LNCAP (cell line): ENCODE measurements at regions not wholly inside any gene's neighbourhood (a gene's known extent, or its start where the extent isn't known, plus 50 kb on each side); places are given as distances from the start of the nearest gene placed in this dataset.

Experiments used
- TF ChIP-seq, protein P1 (sequence below): fragments of 450-650 bp; IDR thresholded peaks from 2 replicates; pipeline ENCODE4 v1.5.1; 2017; ENCODE audit warnings: mild to moderate bottlenecking

DNA sequence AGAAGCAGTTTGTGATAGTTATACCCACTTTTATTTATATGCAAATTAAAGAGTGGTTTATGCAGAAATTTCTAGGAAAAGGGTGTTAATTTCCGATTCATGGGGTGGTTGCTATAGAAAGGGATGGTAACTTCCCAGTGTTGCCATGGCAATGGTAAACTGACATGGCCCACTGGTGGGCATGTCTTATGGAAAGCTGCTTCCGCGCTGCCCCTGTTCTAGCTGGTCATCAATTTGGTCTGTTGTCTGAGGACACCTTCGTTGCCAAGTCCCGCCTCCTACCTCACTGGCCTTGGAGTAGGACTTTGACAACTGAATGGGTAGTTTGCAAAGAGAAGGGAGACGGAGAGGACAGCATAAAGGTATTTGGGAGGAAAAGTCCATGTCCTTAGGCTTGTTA is 74.0 kb upstream of the SMIM23 start:
- TF ChIP-seq, protein P1, sequence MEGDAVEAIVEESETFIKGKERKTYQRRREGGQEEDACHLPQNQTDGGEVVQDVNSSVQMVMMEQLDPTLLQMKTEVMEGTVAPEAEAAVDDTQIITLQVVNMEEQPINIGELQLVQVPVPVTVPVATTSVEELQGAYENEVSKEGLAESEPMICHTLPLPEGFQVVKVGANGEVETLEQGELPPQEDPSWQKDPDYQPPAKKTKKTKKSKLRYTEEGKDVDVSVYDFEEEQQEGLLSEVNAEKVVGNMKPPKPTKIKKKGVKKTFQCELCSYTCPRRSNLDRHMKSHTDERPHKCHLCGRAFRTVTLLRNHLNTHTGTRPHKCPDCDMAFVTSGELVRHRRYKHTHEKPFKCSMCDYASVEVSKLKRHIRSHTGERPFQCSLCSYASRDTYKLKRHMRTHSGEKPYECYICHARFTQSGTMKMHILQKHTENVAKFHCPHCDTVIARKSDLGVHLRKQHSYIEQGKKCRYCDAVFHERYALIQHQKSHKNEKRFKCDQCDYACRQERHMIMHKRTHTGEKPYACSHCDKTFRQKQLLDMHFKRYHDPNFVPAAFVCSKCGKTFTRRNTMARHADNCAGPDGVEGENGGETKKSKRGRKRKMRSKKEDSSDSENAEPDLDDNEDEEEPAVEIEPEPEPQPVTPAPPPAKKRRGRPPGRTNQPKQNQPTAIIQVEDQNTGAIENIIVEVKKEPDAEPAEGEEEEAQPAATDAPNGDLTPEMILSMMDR, result no peak

DNA sequence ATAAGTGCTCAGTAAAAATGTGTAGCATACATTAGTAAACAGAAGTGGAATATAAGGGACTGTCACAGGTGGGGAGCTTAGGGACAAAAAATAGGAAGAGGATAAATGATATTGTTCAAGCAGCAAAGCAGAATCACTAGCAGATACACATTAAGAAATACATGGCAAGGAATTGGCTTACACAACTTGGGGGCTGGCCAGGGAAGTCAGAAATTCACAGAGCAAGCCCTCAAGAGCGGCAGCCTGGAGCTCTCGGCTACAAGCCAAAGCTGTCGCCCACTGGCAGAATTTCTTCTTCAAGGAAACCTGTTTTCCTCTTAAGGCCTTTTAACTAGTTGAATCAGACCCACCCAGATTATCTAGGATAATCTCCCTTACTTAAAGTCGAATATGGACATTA is 73.0 kb upstream of the SMIM23 start:
- TF ChIP-seq, protein P1, result no peak

DNA sequence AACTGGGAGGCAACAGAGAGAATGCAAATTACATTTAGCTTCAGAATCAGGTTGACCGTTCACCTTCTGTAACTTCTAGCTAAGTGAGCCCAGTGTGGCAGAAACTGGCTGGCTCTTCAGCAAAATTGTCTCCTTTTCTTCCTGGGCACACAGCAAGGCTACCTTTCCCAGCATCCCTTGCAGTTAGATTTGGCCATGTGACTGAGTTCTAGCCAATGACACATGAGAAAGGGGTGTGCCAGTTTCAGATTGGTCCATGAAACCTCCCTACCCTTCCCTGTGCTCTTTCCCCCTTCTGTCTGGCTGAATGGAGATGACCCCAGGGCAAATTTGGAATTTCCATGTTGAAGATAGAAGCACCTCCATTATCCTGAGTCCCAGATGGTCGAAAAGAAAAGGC is 72.5 kb upstream of the SMIM23 start:
- TF ChIP-seq, protein P1, result no peak

DNA sequence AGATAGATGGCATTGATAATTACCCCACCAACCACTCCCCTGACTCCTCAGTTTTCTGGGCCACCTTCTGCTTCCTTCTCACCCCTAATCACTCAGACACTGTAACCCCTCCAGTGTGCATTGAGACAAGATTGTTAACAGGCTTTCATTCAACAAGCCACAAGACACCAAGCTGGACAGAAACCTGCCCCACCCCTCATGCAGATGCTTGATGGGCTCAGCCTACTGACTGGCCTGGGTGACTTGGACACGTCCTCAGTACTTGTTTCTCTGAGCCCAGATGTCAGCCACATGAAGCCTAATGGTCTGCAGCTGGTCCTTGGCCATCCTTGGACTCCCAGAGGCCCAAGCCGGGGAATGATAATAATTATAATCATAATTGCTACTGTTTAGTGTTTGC is 71.4 kb upstream of the SMIM23 start:
- TF ChIP-seq, protein P1, result no peak

DNA sequence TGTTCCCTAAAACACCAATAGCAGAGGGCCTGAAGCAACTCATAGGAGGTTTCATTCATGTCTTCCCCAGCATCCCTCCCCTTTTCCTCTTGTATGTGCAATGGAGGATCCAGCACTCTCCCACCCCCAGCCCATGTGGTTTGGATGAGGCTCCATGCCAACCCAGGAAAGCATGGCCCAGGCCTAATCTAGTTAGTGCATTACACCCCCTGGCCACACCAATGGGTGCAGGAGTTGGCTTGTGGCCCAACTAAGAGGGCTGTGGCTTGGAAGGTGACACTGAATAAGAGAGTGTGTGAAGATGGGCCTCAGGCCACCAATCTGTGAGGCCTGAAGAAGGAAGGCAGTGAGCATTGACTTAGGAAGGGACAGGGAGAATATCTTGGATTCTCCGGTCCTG is 70.8 kb upstream of the SMIM23 start:
- TF ChIP-seq, protein P1, result no peak

DNA sequence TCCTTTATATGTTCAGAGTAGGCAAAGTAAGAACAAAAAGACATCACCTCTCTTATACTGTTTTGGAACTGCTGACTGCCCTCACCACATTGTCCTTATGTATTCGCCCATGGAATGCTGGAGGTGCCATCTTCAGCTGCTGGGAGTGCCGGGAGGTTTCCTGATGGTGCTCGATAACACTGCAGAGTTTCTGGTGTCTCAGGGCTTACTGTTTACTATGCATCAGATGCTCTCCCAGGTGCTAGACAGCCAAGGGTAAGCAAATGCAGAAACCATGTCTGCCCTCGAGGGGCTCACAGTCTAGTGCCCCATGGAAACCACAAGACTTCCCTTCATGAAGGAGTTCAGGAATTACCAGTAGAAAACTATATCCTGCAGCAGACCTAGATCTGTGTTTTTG is 70.1 kb upstream of the SMIM23 start:
- TF ChIP-seq, protein P1, result no peak

DNA sequence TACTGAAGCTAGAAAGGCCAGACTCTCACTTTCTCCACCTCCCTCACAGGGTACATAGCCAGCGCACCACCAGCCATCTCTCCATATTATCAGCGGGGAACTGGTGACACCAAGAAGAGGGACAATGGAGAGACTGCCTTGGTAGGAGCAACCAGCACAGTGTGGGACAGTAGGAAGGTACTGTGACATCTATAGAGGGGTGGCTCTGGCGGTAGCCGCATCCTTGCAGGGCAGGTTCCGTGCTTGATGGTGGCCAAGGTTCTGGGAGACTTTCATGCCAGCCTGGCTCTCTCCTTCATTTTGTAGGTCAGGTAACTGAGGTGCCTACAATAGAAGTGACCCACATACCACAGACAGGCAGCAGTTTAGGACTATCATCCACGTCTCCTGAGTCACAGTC is 65.5 kb upstream of the SMIM23 start:
- TF ChIP-seq, protein P1, result no peak

DNA sequence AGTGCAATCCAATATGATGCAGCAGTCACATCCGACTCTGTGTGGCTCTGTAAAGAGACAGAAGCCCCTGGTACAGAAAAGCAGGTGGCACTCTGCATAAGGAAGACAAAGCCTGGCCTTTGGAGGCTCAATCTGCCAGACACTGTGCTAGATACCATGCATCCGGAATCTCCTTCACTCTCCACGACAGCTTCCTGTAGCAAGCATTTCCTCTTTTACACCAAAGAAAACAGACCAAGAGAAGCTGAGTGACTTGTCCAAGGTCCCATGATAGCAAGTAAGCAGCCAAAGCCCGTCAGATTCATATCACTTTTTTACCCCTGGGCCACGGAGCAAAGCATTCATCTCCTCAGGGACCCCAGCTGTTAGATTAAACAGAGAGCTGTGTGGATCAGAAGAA is 64.2 kb upstream of the SMIM23 start:
- TF ChIP-seq, protein P1, result no peak
